Endodermal cell (in vitro differentiated cells): ENCODE measurements at regions not wholly inside any gene's neighbourhood (a gene's known extent, or its start where the extent isn't known, plus 50 kb on each side); places are given as distances from the start of the nearest gene placed in this dataset.

Source experiments
- DNase-seq: peaks from one replicate; pipeline ENCODE4 v3.0.0-alpha.2; 2017
- H3K27ac ChIP-seq: 2 replicates; pipeline ENCODE4 v1.5.1; 2013; ENCODE audit warnings: mild to moderate bottlenecking, low read depth, low read length, moderate library complexity
- H3K27me3 ChIP-seq: 2 replicates; pipeline ENCODE4 v1.6.1; 2013; ENCODE audit warnings: mild to moderate bottlenecking, low read length, moderate library complexity; ENCODE audit not compliant: insufficient read depth, control insufficient read depth, poor library complexity, severe bottlenecking
- H3K36me3 ChIP-seq: 2 replicates; pipeline ENCODE4 v1.7.0; 2013; ENCODE audit warnings: mild to moderate bottlenecking, low read length, moderate library complexity; ENCODE audit not compliant: control insufficient read depth, insufficient read depth
- H3K4me1 ChIP-seq: one replicate; pipeline ENCODE4 v1.7.0; 2013; ENCODE audit warnings: low read length; ENCODE audit not compliant: control insufficient read depth, insufficient read depth
- H3K4me3 ChIP-seq: 2 replicates; pipeline ENCODE4 v1.5.1; 2013; ENCODE audit warnings: mild to moderate bottlenecking, low read length, moderate library complexity
- H3K9ac ChIP-seq: 2 replicates; pipeline ENCODE4 v1.6.1; 2013; ENCODE audit warnings: mild to moderate bottlenecking, low read length, moderate library complexity; ENCODE audit not compliant: poor library complexity, severe bottlenecking; ENCODE audit errors: extremely low read depth
- H3K9me3 ChIP-seq: 2 replicates; pipeline ENCODE4 v1.6.1; 2013; ENCODE audit warnings: mild to moderate bottlenecking, low read length, moderate library complexity; ENCODE audit not compliant: control insufficient read depth
- H3K27ac Mint-ChIP-seq: 2 replicates; pipeline ENCODE4 v1.8.0; 2020; ENCODE audit warnings: mixed read lengths
- H3K27me3 Mint-ChIP-seq: 2 replicates; pipeline ENCODE4 v1.8.0; 2021; ENCODE audit warnings: mild to moderate bottlenecking, mixed read lengths; ENCODE audit not compliant: insufficient read depth
- H3K36me3 Mint-ChIP-seq: 2 replicates; pipeline ENCODE4 v1.8.0; 2020; ENCODE audit warnings: low read depth, mixed read lengths
- H3K4me1 Mint-ChIP-seq: 2 replicates; pipeline ENCODE4 v1.8.0; 2020; ENCODE audit warnings: mixed read lengths
- H3K4me3 Mint-ChIP-seq: 2 replicates; pipeline ENCODE4 v1.8.0; 2020; ENCODE audit warnings: mild to moderate bottlenecking, moderate library complexity, mixed read lengths
- H3K9me3 Mint-ChIP-seq: 2 replicates; pipeline ENCODE4 v1.8.0; 2020; ENCODE audit warnings: mild to moderate bottlenecking, mixed read lengths
- CTCF ChIP-seq: fragments of 200-600 bp; sonication (generic); conservative IDR thresholded peaks from 2 replicates; pipeline ENCODE4 v1.5.0; 2021; ENCODE audit warnings: antibody characterized with exemption, mild to moderate bottlenecking
- WGBS, 2 experiments: methylation state at CpG; one replicate each; pipeline versions ENCODE4 v1.1.5 to v1.1.7; 2013; ENCODE audit warnings: missing lambda C conversion rate in 2 of 2, mixed read lengths in 1 of 2; ENCODE audit not compliant: insufficient coverage in 1 of 2, insufficient read length in 1 of 2; 5-methylcytosine and 5-hydroxymethylcytosine counted together

GRCh38 chr22:27372364-27372763 lies 429.2 kb downstream of the MN1 start:
- H3K9me3 Mint-ChIP-seq: peaks cover 17% of the 10 kb centered on the region
- peaks cover 16% of the 10 kb centered on the region for H3K4me1 Mint-ChIP-seq
- H3K27ac Mint-ChIP-seq: no peak overlapping the region
- H3K9ac ChIP-seq: no peak overlapping the region
- H3K4me3 Mint-ChIP-seq: peak overlapping the region; percentile 36
- no peak for TF ChIP-seq CTCF
- no peaks in the 10 kb centered on the region for H3K36me3 Mint-ChIP-seq
- H3K9me3 ChIP-seq: no peaks in the 10 kb centered on the region
- no peaks in the 10 kb centered on the region for H3K27me3 ChIP-seq
- H3K27me3 Mint-ChIP-seq: peaks cover 14% of the 10 kb centered on the region
- H3K36me3 ChIP-seq: no peaks in the 10 kb centered on the region
- H3K4me1 ChIP-seq: no peaks in the 10 kb centered on the region
- H3K4me3 ChIP-seq: peak overlapping the region; percentile 32
- no peak for DNase-seq
- H3K27ac ChIP-seq: no peak overlapping the region

DNA sequence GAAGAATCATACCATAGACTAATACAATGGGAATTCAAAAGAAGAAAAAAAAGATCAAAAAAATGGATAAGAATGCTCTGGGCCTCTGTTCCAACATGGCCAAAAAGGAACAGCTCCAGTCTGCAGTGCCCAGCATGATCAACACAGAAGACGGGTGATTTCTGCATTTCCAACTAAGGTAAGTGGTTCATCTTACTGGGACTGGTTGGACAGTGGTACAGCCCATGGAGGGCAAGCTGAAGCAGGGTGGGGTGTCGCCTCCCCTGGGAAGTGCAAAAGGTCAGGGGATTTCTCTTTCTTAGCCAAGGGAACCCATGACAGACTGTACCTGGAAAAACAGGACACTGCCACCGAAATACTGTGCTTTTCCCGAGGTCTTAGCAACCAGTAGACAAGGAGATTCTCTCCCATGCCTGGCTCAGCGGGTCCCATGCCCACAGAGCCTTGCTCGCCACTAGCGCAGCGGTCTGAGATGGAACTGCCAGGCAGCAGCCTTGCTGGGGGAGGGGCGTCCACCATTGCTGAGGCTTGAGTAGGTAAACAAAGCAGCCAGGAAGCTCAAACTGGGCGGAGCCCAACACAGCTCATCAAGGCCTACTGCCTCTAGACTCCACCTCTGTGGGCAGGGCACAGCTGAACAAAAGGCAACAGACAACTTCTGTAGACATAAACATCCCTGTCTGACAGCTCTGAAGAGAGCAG lies 428.4 kb downstream of the MN1 start:
- Mint-ChIP-seq H3K27me3 (peaks cover 7% of the 10 kb centered on the region), H3K36me3 (no peaks in the 10 kb centered on the region), H3K4me3 (peak overlapping the region; percentile 36), H3K27ac (peak overlapping the region; percentile 75), H3K9me3 (peaks cover 17% of the 10 kb centered on the region), H3K4me1 (peaks cover 23% of the 10 kb centered on the region)
- DNase-seq: peak; percentile 97
- Histone ChIP-seq H3K27ac (no peak overlapping the region), H3K9ac (no peak overlapping the region), H3K36me3 (no peaks in the 10 kb centered on the region), H3K4me1 (no peaks in the 10 kb centered on the region), H3K4me3 (peak overlapping the region; percentile 32), H3K9me3 (no peaks in the 10 kb centered on the region), H3K27me3 (no peaks in the 10 kb centered on the region)
- peak; percentile 73 for TF ChIP-seq CTCF
- WGBS, 2 experiments: 11 to 17% methylated on average over 9 to 10 of the region's 10 CpGs

DNA sequence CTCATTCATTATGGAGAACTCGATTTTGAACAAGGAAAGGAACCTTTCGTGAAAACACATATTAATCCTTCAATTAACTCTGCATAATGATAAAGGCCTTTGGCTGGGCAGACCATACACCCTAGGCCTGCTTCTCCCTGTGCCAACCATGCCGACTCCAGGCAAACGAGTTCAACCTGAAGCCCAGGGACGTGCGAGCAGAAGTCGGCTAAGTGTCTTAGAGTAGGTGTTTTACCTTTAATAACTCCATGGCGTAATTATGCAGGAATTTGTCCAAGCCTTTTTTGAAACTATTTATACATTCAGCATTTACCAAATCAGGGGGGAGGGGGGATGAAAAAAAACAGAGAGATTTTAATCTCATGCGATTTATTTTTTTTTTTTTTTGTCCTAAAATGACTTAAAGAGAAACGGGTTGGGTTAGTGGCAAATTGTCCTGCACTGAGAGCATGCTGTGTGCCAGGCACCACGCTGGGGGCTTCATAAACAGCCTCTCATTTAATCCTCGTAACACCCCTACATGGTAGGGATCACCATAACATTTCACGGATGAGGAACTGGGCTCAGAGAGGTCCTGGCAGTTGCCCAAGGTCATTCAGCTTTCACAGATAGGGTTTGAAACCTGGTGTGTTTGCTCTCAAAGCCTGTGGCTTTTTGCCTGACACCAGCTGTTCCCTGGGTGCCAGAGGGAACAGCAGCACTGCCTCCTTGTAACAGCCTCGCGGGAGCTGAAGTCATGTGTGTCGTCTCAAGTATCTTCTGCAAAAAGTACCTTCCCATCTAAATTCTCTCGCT lies 423.9 kb downstream of the MN1 start:
- Mint-ChIP-seq H3K27ac (no peak overlapping the region), H3K9me3 (peaks cover 17% of the 10 kb centered on the region), H3K36me3 (no peaks in the 10 kb centered on the region), H3K4me3 (no peak overlapping the region), H3K4me1 (peaks cover 18% of the 10 kb centered on the region), H3K27me3 (peaks cover 4% of the 10 kb centered on the region)
- Histone ChIP-seq H3K36me3 (no peaks in the 10 kb centered on the region), H3K9me3 (no peaks in the 10 kb centered on the region), H3K4me3 (no peak overlapping the region), H3K27me3 (no peaks in the 10 kb centered on the region), H3K27ac (no peak overlapping the region), H3K9ac (no peak overlapping the region), H3K4me1 (no peaks in the 10 kb centered on the region)
- no peak for TF ChIP-seq CTCF
- DNase-seq: no peak
- 81 to 89% methylated on average over 8 to 17 of the region's 17 CpGs for WGBS, 2 experiments
